Urinary bladder (tissue), 3 donors: ENCODE measurements at regions not wholly inside any gene's neighbourhood (a gene's known extent, or its start where the extent isn't known, plus 50 kb on each side); places are given as distances from the start of the nearest gene placed in this dataset.
"Not testable (repeated sequence)": the region's sequence is repeated elsewhere in the genome, so short reads cannot be mapped to it uniquely, and the experiment has no call there.

Source experiments
- DNase-seq: peaks from one replicate; pipeline ENCODE4 v3.0.0-alpha.2; 2015; ENCODE audit errors: extremely low spot score
- H3K27ac ChIP-seq: one replicate; pipeline ENCODE4 v1.5.1; 2013; ENCODE audit warnings: low read depth, mild to moderate bottlenecking, moderate library complexity
- H3K36me3 ChIP-seq: one replicate; pipeline ENCODE4 v1.6.1; 2013; ENCODE audit warnings: mild to moderate bottlenecking, moderate library complexity; ENCODE audit not compliant: insufficient read depth
- H3K4me1 ChIP-seq: one replicate; pipeline ENCODE4 v1.6.1; 2013; ENCODE audit warnings: mild to moderate bottlenecking, moderate library complexity; ENCODE audit not compliant: insufficient read depth
- H3K4me3 ChIP-seq: one replicate; pipeline ENCODE4 v1.5.1; 2013; ENCODE audit warnings: low read depth, low read length
- WGBS: extraction: QIAGEN DNeasy Blood & Tissue Kit; methylation state at CpG from one replicate; pipeline ENCODE4 v1.1.7; 2013; 5-methylcytosine and 5-hydroxymethylcytosine counted together
- donor health status: healthy with polysubstance abuse.
- donor health status: healthy.

- no peaks in the 10 kb centered on the region for H3K36me3 ChIP-seq
- H3K4me3 ChIP-seq: no peak overlapping the region
- no peak for DNase-seq
- no peak overlapping the region for H3K27ac ChIP-seq
- 82% methylated on average over 4 of the region's 4 CpGs for WGBS
- H3K4me1 ChIP-seq: no peaks in the 10 kb centered on the region
Observed at GRCh38 chr4:189131118-189131517, 809.6 kb upstream of the FRG1 start.

GRCh38 chr4:189136462-189136861, 804.2 kb upstream of the FRG1 start:
- no peak for DNase-seq
- Histone ChIP-seq H3K4me1 (no peaks in the 10 kb centered on the region), H3K4me3 (no peak overlapping the region), H3K36me3 (no peaks in the 10 kb centered on the region), H3K27ac (no peak overlapping the region)
- 75% methylated on average over 4 of the region's 4 CpGs for WGBS

GRCh38 chr4:189143263-189143952, 797.3 kb upstream of the FRG1 start:
- H3K4me3 ChIP-seq: no peak overlapping the region
- no peak for DNase-seq
- 66% methylated on average over 6 of the region's 6 CpGs for WGBS
- no peaks in the 10 kb centered on the region for H3K4me1 ChIP-seq
- no peaks in the 10 kb centered on the region for H3K36me3 ChIP-seq
- no peak overlapping the region for H3K27ac ChIP-seq

GRCh38 chr4:189147005-189147929, 793.4 kb upstream of the FRG1 start:
- WGBS: 79% methylated on average over 24 of the region's 24 CpGs

GRCh38 chr4:189155083-189155482, 785.6 kb upstream of the FRG1 start:
- WGBS: 85% methylated on average over 13 of the region's 13 CpGs
- not testable (repeated sequence) for H3K4me1 ChIP-seq, H3K4me3 ChIP-seq, H3K27ac ChIP-seq, DNase-seq, H3K36me3 ChIP-seq

More at GRCh38 chr4:189147005-189147929, 793.4 kb upstream of the FRG1 start:
- Histone ChIP-seq H3K4me1 (no peaks in the 10 kb centered on the region), H3K27ac (no peak overlapping the region), H3K4me3 (no peak overlapping the region), H3K36me3 (no peaks in the 10 kb centered on the region)
- DNase-seq: no peak

GRCh38 chr4:189162073-189162789, 778.4 kb upstream of the FRG1 start:
- 46% methylated on average over 7 of the region's 7 CpGs for WGBS
- Histone ChIP-seq H3K4me3 (no peak overlapping the region), H3K36me3 (no peaks in the 10 kb centered on the region), H3K4me1 (no peaks in the 10 kb centered on the region), H3K27ac (no peak overlapping the region)
- no peak for DNase-seq

- DNase-seq: no peak
- no peaks in the 10 kb centered on the region for H3K36me3 ChIP-seq
- H3K4me3 ChIP-seq: no peak overlapping the region
- H3K4me1 ChIP-seq: no peaks in the 10 kb centered on the region
- no peak overlapping the region for H3K27ac ChIP-seq
Observed at GRCh38 chr4:189162888-189163287, 777.8 kb upstream of the FRG1 start.

- WGBS: 69% methylated on average over 5 of the region's 5 CpGs
- no peaks in the 10 kb centered on the region for H3K4me1 ChIP-seq
- H3K27ac ChIP-seq: no peak overlapping the region
- no peaks in the 10 kb centered on the region for H3K36me3 ChIP-seq
- no peak for DNase-seq
- H3K4me3 ChIP-seq: no peak overlapping the region
Observed at GRCh38 chr4:189176002-189176401, 764.7 kb upstream of the FRG1 start.

GRCh38 chr4:189177130-189177529, 763.5 kb upstream of the FRG1 start:
- Histone ChIP-seq H3K4me3 (no peak overlapping the region), H3K36me3 (no peaks in the 10 kb centered on the region), H3K27ac (no peak overlapping the region), H3K4me1 (no peaks in the 10 kb centered on the region)
- WGBS: 76% methylated on average over 5 of the region's 5 CpGs
- no peak for DNase-seq

GRCh38 chr4:189178125-189178746, 762.4 kb upstream of the FRG1 start:
- no peak for DNase-seq
- H3K4me3 ChIP-seq: no peak overlapping the region
- no peak overlapping the region for H3K27ac ChIP-seq
- H3K36me3 ChIP-seq: no peaks in the 10 kb centered on the region
- no peaks in the 10 kb centered on the region for H3K4me1 ChIP-seq
- 68% methylated on average over 3 of the region's 3 CpGs for WGBS

GRCh38 chr4:189185810-189186432, 754.8 kb upstream of the FRG1 start:
- DNase-seq: no peak
- Histone ChIP-seq H3K36me3 (no peaks in the 10 kb centered on the region), H3K4me3 (no peak overlapping the region), H3K4me1 (no peaks in the 10 kb centered on the region), H3K27ac (no peak overlapping the region)
- WGBS: 17% methylated on average over 7 of the region's 7 CpGs

- no peak for DNase-seq
- Histone ChIP-seq H3K27ac (no peak overlapping the region), H3K36me3 (no peaks in the 10 kb centered on the region), H3K4me1 (no peaks in the 10 kb centered on the region), H3K4me3 (no peak overlapping the region)
- 77% methylated on average over 2 of the region's 2 CpGs for WGBS
Observed at GRCh38 chr4:189187531-189188052, 753.1 kb upstream of the FRG1 start.

GRCh38 chr4:189198624-189199023, 742.0 kb upstream of the FRG1 start:
- Histone ChIP-seq H3K36me3 (no peaks in the 10 kb centered on the region), H3K4me1 (no peaks in the 10 kb centered on the region), H3K4me3 (no peak overlapping the region), H3K27ac (no peak overlapping the region)
- WGBS: 93% methylated on average over 10 of the region's 10 CpGs
- no peak for DNase-seq
